GM19397 (cell line): ENCODE measurements at regions not wholly inside any gene's neighbourhood (a gene's known extent, or its start where the extent isn't known, plus 50 kb on each side); places are given as distances from the start of the nearest gene placed in this dataset.
"Not testable (repeated sequence)": the region's sequence is repeated elsewhere in the genome, so short reads cannot be mapped to it uniquely, and the experiment has no call there.

ENCODE experiments used
- ATAC-seq: cut with Tn5 transposase; IDR thresholded peaks from one replicate; pipeline ENCODE4 v1.9.1; 2021; ENCODE audit warnings: mild to moderate bottlenecking, moderate library complexity; ENCODE audit not compliant: unreplicated experiment

GRCh38 chr4:1589098-1589497, 95.0 kb downstream of the FAM53A start:
- ATAC-seq = no peak

GRCh38 chr4:1588306-1588705, 95.8 kb downstream of the FAM53A start:
- ATAC-seq = no peak

- no peak for ATAC-seq
Measured at GRCh38 chr4:1584498-1584897, 99.6 kb downstream of the FAM53A start.

- ATAC-seq = no peak
Measured at GRCh38 chr4:1583859-1584258, 100.3 kb downstream of the FAM53A start.

- no peak for ATAC-seq
Measured at GRCh38 chr4:1583051-1583785, 100.9 kb downstream of the FAM53A start.

GRCh38 chr4:1582227-1582626, 101.9 kb downstream of the FAM53A start:
- ATAC-seq = no peak

- peak; percentile 54 for ATAC-seq
Measured at GRCh38 chr4:1581164-1581894, 102.8 kb downstream of the FAM53A start.

GRCh38 chr4:1580692-1581012, 103.5 kb downstream of the FAM53A start:
- ATAC-seq = not testable (repeated sequence)

- no peak for ATAC-seq
Measured at GRCh38 chr4:1579901-1580691, 104.0 kb downstream of the FAM53A start.

- no peak for ATAC-seq
Measured at GRCh38 chr4:1579001-1579900, 104.9 kb downstream of the FAM53A start.

GRCh38 chr4:1578251-1578773, 105.8 kb downstream of the FAM53A start:
- ATAC-seq = no peak

GRCh38 chr4:1577822-1578217, 106.3 kb downstream of the FAM53A start:
- no peak for ATAC-seq

GRCh38 chr4:1576961-1577821, 106.9 kb downstream of the FAM53A start:
- no peak for ATAC-seq

- no peak for ATAC-seq
Measured at GRCh38 chr4:1576304-1576960, 107.7 kb downstream of the FAM53A start.

GRCh38 chr4:1575418-1576303, 108.5 kb downstream of the FAM53A start:
- ATAC-seq = no peak

GRCh38 chr4:1574601-1575417, 109.3 kb downstream of the FAM53A start:
- no peak for ATAC-seq

GRCh38 chr4:1573830-1574459, 110.2 kb downstream of the FAM53A start:
- ATAC-seq = no peak
